ENCODE measurements at regions not wholly inside any gene's neighbourhood (a gene's known extent, or its start where the extent isn't known, plus 50 kb on each side); places are given as distances from the start of the nearest gene placed in this dataset.

DNA sequence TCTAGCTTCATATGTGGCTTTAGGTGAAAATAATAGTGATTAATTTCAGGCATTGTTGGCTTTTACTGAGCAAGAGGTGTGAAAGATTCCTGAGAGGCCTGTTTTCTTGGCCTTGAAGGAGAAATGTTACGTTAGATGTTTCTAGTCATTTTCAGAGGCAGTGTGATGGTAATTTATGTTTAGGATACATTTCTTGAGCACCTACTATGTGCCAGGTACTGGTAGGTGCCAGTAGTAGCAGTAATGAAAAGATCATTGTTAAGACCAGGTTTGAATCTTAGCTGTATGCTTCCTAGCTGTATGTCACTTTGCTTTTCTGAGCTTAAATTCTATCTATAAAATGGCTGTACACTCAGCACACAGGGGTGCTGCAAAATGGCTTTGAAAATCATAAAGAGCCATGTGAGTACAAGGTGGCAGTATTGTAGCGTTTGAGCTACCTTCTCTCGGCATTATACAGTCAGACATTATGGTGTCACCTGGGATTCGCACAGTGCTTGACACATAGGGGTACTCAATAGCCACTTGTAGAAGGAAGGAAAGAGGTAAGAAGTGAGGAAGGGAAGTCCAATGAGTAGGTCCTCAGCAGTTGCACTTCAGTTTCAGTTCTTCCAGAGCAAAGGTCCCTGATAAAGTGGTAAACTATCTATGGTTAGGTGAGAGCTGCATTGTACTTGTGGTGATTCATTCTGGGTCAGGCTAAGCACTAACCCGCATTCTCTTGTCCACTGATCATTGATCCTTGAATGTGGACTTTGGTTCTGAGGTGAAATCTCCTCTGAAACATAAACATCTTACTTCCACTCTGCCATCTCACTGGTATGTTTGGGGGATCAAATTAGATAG lies 166.5 kb upstream of the NR3C1 start:
- no peaks in the 10 kb centered on the region for H3K36me3 ChIP-seq
- H3K9me3 ChIP-seq = no peaks in the 10 kb centered on the region
- DNase-seq = no peak
- TF ChIP-seq, protein P1, sequence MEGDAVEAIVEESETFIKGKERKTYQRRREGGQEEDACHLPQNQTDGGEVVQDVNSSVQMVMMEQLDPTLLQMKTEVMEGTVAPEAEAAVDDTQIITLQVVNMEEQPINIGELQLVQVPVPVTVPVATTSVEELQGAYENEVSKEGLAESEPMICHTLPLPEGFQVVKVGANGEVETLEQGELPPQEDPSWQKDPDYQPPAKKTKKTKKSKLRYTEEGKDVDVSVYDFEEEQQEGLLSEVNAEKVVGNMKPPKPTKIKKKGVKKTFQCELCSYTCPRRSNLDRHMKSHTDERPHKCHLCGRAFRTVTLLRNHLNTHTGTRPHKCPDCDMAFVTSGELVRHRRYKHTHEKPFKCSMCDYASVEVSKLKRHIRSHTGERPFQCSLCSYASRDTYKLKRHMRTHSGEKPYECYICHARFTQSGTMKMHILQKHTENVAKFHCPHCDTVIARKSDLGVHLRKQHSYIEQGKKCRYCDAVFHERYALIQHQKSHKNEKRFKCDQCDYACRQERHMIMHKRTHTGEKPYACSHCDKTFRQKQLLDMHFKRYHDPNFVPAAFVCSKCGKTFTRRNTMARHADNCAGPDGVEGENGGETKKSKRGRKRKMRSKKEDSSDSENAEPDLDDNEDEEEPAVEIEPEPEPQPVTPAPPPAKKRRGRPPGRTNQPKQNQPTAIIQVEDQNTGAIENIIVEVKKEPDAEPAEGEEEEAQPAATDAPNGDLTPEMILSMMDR (IDR thresholded peaks at IDR 0.05) = no peak
- no peak overlapping the region for H3K9ac ChIP-seq (ENCODE audit: low read depth in 2 of 2, low read length in 2 of 2)
- H3K27ac ChIP-seq = no peak overlapping the region
- intact Hi-C loops (cut with DNase I) = no loop called here
- no peak overlapping the region for H3K4me3 ChIP-seq
- H3K27me3 ChIP-seq = no peaks in the 10 kb centered on the region
- no peaks in the 10 kb centered on the region for H3K4me1 ChIP-seq

- DNase-seq = no peak
- Histone ChIP-seq H3K4me1 (no peaks in the 10 kb centered on the region), H3K27me3 (no peaks in the 10 kb centered on the region), H3K27ac (no peak overlapping the region), H3K4me3 (no peak overlapping the region), H3K9me3 (no peaks in the 10 kb centered on the region), H3K36me3 (no peaks in the 10 kb centered on the region), H3K9ac (ENCODE audit: low read depth in 2 of 2, low read length in 2 of 2) (no peak overlapping the region)
- TF ChIP-seq, protein P1 (IDR thresholded peaks at IDR 0.05) = no peak
- intact Hi-C loops (cut with DNase I) = no loop called here
Measured at GRCh38 chr5:143569213-143569701, 165.8 kb upstream of the NR3C1 start.

GRCh38 chr5:143567583-143568504 lies 164.4 kb upstream of the NR3C1 start:
- Histone ChIP-seq H3K36me3 (no peaks in the 10 kb centered on the region), H3K4me1 (no peaks in the 10 kb centered on the region), H3K27ac (no peak overlapping the region), H3K9ac (ENCODE audit: low read depth in 2 of 2, low read length in 2 of 2) (no peak overlapping the region), H3K4me3 (no peak overlapping the region), H3K27me3 (no peaks in the 10 kb centered on the region), H3K9me3 (no peaks in the 10 kb centered on the region)
- DNase-seq = no peak
- intact Hi-C loops (cut with DNase I) = no loop called here
- TF ChIP-seq, protein P1 (IDR thresholded peaks at IDR 0.05) = no peak

GRCh38 chr5:143566139-143566538 lies 162.7 kb upstream of the NR3C1 start:
- no peak for DNase-seq
- no peak overlapping the region for H3K27ac ChIP-seq
- H3K9ac ChIP-seq (ENCODE audit: low read depth in 2 of 2, low read length in 2 of 2) = no peak overlapping the region
- H3K4me1 ChIP-seq = no peaks in the 10 kb centered on the region
- H3K4me3 ChIP-seq = no peak overlapping the region
- H3K9me3 ChIP-seq = no peaks in the 10 kb centered on the region
- intact Hi-C loops (cut with DNase I) = no loop called here
- H3K27me3 ChIP-seq = no peaks in the 10 kb centered on the region
- H3K36me3 ChIP-seq = no peaks in the 10 kb centered on the region
- TF ChIP-seq, protein P1 (IDR thresholded peaks at IDR 0.05) = no peak

DNA sequence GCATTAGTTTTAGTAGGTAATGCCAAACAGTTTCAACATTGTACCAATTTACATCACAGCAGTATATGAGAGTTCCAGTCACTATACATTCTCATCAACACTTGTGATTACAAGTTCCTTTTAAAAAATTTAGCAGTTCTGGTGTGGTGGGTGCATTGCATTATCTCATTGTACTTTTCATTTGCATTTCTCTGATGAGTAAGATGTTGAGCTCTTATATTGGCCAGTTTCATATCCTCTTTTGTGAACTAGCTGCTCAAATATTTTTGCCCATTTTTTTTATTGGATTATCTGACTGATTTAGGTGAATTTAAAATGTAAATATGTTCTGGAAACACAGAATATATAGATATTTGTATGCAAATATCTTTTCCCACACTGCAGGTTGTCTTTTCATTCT lies 160.9 kb upstream of the NR3C1 start:
- intact Hi-C loops (cut with DNase I) = no loop called here
- Histone ChIP-seq H3K4me1 (no peaks in the 10 kb centered on the region), H3K4me3 (no peak overlapping the region), H3K27me3 (no peaks in the 10 kb centered on the region), H3K27ac (no peak overlapping the region), H3K36me3 (no peaks in the 10 kb centered on the region), H3K9me3 (no peaks in the 10 kb centered on the region), H3K9ac (ENCODE audit: low read depth in 2 of 2, low read length in 2 of 2) (no peak overlapping the region)
- DNase-seq = no peak
- TF ChIP-seq, protein P1 (IDR thresholded peaks at IDR 0.05) = no peak

All from colonic mucosa (tissue), 4 donors.